GM18511 (cell line): ENCODE measurements at regions not wholly inside any gene's neighbourhood (a gene's known extent, or its start where the extent isn't known, plus 50 kb on each side); places are given as distances from the start of the nearest gene placed in this dataset.

Experiments used
- ATAC-seq: cut with Tn5 transposase; IDR thresholded peaks from one replicate; pipeline ENCODE4 v1.9.1; 2021; ENCODE audit warnings: mild to moderate bottlenecking, moderate library complexity; ENCODE audit not compliant: unreplicated experiment

DNA sequence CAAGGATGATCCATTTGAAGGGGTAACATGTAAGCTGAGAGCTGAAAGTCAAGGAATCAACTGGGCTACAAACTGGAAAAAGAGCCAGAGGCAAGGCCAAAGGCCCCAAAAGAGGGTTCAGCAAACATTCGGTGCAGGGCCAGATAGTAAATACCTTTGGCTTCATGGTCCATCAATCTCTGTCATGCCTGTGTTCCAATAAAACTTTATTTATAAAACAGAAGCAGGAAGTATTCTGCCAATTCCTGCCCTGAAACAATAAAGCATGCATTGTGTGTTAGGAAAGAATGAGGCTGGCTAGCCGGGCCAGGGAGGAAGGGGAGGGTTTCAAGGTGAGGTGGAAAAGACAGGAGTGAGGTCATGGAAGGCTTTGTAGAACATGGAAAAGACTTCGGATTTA is 107.1 kb downstream of the LBH start:
- ATAC-seq, result no peak

- ATAC-seq, result no peak
These were observed 107.7 kb downstream of the LBH start for GRCh38 chr2:30339071-30339470.

GRCh38 chr2:30341500-30342267 is 105.4 kb upstream of the LCLAT1 start:
- no peak for ATAC-seq

DNA sequence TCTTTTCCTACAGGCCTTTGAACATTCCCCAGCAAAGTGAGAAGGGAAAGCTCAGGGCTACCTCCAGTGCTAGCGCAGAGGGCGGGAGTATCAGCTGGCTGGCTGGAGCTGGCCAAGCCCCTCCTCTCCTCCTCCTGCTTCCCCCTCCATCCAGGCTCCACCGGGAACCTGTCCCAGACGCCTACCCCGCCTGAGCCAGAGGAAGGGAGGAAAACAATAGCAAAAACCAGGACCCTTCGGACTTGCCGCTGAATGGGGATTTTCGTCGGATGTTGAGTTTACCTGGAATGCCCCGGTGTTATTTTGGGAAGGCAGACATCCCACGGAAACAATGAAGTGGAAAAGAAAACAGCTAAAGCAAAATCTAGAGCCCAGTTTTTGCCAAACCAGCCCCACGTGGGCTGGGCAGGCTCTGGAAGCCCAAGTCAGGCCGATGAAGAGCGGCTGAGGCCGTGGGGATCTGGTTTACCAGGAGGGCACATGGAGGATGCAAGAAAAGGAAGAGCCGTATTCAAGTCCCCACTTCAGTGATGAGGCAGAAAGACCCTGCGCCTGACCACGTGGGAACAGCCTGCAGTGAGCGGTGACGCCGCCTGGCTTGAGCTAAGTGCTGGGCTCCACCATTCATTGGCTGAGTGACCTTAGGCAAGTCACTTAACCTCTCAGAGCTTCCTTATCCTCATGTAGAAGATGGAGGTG is 100.4 kb upstream of the LCLAT1 start:
- no peak for ATAC-seq

GRCh38 chr2:30348825-30349224 is 98.2 kb upstream of the LCLAT1 start:
- ATAC-seq, result no peak

DNA sequence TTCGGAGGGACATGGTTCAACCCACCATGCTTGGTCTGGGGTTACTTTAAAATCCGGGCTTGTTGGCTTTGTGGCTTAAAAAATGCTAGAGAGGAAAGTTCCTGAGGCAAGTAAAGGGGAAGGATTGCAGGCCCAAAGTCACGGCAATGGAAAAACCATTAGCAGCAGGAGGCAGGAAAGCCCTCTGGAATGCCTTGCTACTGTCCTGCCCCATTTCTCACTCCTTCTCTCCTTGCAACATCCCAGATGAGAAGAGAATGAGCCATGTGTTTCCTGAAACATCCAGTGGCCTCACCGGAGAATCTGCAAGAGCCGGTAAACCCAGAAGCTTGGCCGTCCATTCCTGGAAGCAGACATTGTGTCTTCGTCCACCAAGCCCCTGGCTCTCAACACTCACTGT is 97.4 kb upstream of the LCLAT1 start:
- no peak for ATAC-seq

GRCh38 chr2:30351116-30351515 is 95.9 kb upstream of the LCLAT1 start:
- ATAC-seq, result no peak

DNA sequence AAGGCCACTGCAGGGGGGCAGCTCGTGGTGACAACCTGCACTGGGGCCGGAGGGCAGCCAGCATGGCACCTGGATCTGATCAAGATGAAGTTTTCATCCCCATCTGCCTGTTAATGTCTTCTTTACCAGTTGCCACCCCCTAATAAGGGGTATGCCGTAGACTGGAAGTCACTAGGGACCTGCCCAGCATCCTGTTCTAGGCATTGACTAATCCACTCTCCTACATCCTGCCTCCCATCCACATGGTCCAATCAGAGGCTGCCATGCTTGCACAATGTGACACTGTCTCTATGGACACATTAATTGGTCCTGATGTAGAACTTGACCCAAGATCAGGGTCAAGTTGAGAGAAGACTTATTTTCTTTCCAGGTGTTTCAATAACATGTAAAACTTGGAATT is 95.1 kb upstream of the LCLAT1 start:
- no peak for ATAC-seq

DNA sequence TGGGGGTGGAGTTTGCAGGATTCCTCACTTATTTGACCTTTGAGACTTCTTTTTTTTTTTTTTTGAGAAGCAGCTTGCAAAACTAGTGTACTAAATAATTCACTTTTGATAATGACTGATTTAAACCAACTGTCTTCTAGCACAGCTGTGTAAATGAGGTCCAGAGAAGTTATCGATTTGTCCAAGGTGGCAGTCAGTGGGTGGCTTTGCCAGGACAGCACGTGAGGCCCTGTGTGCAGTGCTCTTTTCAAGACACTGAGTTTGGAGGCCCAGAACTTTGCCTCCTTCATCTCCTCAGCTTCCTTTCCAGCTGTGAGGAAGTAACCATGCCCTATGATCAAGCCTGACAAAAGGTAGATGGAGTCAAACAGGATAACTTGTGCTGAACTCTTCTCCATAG is 92.9 kb upstream of the LCLAT1 start:
- no peak for ATAC-seq

DNA sequence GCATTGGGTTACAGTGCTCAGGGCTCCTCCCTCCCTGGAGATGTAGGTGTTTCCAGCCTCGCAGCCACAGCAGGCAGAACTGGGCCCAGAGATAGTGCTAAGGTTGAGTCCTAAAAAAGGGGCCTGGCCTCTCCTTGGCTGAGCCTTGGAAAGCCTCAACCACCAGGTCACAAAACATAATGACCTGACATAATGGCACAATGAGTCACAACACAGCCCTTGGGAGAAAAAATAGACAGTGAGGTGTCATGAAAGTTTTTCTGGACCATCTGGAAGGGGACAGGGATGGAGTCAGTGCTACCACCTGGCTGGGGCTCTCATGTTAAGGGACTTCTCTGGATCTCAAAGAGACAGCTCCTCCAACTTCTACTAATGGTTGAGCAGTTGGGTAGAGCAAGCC is 92.4 kb upstream of the LCLAT1 start:
- no peak for ATAC-seq

DNA sequence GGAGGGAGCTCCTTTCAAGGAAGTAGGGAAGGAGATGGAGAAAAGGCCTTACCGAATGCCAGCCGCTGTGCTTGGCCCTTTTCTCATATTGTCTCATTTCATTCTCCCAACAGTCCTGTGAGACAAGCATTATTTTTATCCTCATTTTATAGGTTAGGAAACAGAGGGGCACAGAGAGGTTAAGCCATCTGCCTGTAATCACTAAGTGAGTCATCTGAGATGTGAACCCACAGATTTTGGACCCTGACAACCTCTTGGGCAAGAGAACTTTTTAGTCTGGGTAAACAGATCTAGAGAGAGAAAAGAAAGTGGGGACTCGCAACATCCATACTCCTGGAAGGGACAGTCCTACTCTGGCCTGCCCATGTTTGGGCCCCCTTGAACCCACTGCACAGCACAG is 91.7 kb upstream of the LCLAT1 start:
- ATAC-seq, result no peak

DNA sequence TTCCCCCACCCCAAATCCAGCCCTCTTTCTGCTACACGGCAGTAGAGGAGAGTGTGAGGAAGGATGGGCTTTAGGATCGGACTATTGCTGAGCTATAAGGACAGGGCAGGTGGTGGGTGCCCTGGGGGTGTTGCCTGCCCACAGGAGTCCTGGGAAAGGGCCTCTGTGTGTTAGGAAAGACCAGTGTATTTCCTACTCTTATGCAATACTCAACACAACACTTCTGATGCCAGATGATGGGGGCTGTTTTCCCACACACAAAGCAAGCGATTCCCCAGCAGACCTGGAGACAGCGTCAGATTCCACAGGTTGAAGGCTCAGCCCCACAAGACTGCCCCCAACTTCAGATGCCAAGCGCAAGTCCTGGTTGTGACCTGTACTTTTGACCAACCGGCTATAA is 91.0 kb upstream of the LCLAT1 start:
- no peak for ATAC-seq

DNA sequence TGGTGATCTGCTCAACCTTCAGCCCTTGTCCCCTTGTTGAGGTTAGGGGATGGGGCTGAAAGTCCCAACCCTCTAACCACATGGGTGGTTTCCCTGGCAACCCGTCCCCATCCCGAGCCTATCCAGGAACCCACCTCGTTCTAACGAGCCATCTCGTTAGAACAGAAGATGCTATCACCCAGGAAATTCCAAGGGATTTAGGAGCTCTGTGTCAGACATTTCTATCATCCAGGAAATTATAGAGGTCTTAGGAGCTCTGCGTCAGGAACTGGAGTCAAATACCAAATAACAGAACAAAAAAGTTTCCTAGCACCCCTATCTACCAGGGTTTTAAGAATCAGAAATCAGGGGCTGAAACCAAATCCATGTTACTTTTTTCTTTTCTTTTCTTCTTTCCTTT is 90.3 kb upstream of the LCLAT1 start:
- no peak for ATAC-seq

- ATAC-seq, result no peak
These were observed 88.7 kb upstream of the LCLAT1 start for GRCh38 chr2:30358351-30358750.

DNA sequence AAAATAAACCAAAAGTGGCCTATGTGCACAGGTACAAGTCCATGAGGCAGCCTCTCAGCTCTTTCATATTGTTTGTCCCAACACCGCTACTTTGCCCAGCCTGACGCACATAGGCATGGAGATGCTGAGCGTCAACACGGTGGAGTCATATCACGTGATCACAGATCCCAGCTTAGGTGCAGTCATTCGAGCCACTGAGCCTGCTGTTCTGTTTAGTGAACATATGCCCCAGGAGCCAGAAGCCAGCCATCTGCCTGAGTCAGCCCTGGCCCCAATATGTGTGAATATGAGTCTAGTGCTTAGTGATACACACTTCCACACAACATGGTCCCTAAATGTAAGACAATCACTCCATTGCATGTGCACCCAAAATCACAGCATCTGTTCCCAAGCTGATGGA is 88.2 kb upstream of the LCLAT1 start:
- ATAC-seq, result no peak

GRCh38 chr2:30359644-30360167 is 87.3 kb upstream of the LCLAT1 start:
- no peak for ATAC-seq

- ATAC-seq, result no peak
These were observed 85.2 kb upstream of the LCLAT1 start for GRCh38 chr2:30361751-30362394.

DNA sequence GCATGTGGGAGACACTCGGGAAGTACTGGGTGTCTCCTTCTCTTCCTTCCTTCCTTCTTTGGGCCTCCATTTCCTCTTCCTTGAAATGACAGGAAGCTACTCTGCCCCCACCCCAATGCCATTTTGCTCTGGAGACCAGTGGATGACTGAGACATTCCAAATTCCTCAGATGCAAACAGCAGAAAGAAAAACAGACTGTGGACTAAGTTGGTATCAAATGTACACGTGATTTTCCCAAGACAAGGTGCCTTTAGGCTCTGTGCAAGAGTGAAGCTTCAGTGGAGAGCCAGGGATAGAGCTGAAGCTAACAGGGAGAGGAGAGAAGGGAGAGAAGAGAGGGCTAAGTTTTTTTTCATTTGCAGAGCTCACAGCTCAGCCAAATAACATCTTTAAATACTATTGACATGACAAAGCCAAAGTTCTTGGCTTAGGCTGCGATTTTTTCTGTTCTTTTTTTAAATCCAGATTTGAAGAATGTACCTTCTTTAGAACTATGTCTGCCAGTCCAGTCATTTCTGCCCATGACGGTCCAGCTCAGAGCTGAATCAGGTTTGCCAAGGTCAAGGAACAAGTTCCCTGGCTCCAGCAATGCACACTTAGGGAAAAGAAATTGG is 84.5 kb upstream of the LCLAT1 start:
- no peak for ATAC-seq

DNA sequence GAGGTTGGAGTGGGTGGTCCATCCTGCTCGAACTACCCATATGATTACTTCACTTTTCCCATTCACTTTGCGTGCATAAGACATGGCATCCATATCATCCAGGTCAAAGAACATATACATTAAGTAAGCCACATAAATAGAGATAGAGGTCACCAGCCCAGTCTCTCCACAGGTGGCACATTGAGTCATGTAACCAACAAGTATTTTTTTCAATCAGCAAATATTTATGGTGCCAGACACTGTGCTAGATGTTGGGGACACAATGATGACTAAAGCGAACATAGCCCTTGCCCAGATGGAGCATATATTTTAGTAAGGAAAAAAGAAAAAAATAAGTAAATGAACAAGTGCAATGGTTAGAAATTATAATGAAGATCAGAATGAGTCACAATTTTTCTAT is 83.6 kb upstream of the LCLAT1 start:
- no peak for ATAC-seq

DNA sequence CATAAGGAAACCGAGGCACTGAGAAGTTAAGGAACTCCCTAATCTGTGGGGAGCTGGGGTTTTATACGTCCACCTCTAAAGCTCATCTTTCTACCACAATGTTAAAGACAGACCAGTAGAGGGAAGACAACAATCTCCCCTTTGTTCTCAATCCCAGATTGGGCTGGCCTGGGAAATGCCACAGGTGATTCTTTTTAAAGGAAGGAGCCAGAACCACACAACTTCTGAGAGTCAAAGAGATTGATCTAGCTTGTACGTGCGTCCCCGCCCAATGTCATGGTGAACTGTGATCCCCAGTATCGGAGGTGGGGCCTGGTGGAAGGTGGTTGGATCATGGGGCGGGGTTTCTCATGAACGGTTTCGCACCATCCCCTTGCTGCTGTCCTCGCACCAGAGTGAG is 81.8 kb upstream of the LCLAT1 start:
- ATAC-seq, result no peak

DNA sequence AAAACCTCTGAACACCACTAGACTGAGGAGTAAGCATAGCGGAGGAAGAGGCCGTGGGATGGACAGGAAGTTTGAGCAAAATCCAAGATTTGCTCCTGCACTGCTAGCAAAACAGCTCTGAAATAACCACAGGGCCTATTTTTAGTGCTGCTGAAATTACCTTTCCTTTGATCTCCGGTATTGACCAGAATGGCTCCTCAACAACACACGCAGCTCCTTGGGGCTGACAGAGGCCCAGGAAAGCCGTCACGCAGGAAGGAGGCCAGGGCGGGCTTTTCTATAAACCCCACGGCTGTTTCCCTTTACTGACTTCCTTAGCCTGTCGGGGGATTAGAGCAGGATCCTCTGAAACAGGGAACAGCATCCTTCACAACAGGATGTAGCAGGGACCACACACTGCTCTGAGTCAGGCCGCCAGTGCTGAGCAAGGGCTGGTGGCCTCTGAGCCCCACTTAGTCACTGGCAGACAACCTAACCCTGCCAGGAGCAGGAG is 80.8 kb upstream of the LCLAT1 start:
- ATAC-seq, result no peak
